SK-N-SH treated with all-trans-retinoic acid at 6 μM for 48 hours (cell line): ENCODE measurements at regions not wholly inside any gene's neighbourhood (a gene's known extent, or its start where the extent isn't known, plus 50 kb on each side); places are given as distances from the start of the nearest gene placed in this dataset.

ENCODE experiments used
- ATAC-seq: fragments of 200-7000 bp; cut with Tn5 transposase; 3 replicates; pipeline ENCODE4 v1.9.1; 2020; ENCODE audit warnings: mild to moderate bottlenecking, moderate library complexity
- ARNTL ChIP-seq: fragments of 450-650 bp; formaldehyde crosslinking; IDR thresholded peaks from 2 replicates; pipeline ENCODE4 v1.5.0; 2020; ENCODE audit warnings: low read depth, mild to moderate bottlenecking, moderate library complexity, borderline replicate concordance
- BACH2 ChIP-seq: fragments of 250-450 bp; sonication (Bioruptor Pico); IDR thresholded peaks from 2 replicates; pipeline ENCODE4 v1.9.0; 2021; ENCODE audit warnings: mild to moderate bottlenecking, borderline replicate concordance
- ESRRG ChIP-seq: fragments of 250-450 bp; sonication (Bioruptor Pico); IDR thresholded peaks from 2 replicates; pipeline ENCODE4 v1.6.1; 2021; ENCODE audit warnings: mild to moderate bottlenecking
- ISL1 ChIP-seq: fragments of 250-450 bp; sonication (Bioruptor Pico); IDR thresholded peaks from 2 replicates; pipeline ENCODE4 v2.1.2; 2022; ENCODE audit warnings: mild to moderate bottlenecking, moderate library complexity
- OSR1 ChIP-seq: fragments of 250-450 bp; sonication (Bioruptor Pico); IDR thresholded peaks from 2 replicates; pipeline ENCODE4 v1.8.0; 2022; ENCODE audit warnings: moderate library complexity, mild to moderate bottlenecking, inconsistent platforms
- PPARA ChIP-seq: fragments of 250-450 bp; sonication (Bioruptor Pico); IDR thresholded peaks from 2 replicates; pipeline ENCODE4 v1.5.0; 2020; ENCODE audit warnings: mild to moderate bottlenecking, borderline replicate concordance
- SNAI2 ChIP-seq: fragments of 250-450 bp; sonication (Bioruptor Pico); IDR thresholded peaks from 2 replicates; pipeline ENCODE4 v1.5.0; 2020; ENCODE audit warnings: mild to moderate bottlenecking, moderate library complexity
- TCF4 ChIP-seq: fragments of 250-450 bp; sonication (Bioruptor Pico); IDR thresholded peaks from 2 replicates; pipeline ENCODE4 v1.8.0; 2021; ENCODE audit warnings: mild to moderate bottlenecking, moderate library complexity, borderline replicate concordance
- TOX ChIP-seq: fragments of 250-450 bp; sonication (Bioruptor Pico); IDR thresholded peaks from 2 replicates; pipeline ENCODE4 v1.8.0; 2021; ENCODE audit warnings: mild to moderate bottlenecking, moderate library complexity, borderline replicate concordance
- ZC3H10 ChIP-seq: fragments of 250-450 bp; sonication (Bioruptor Pico); IDR thresholded peaks from 2 replicates; pipeline ENCODE4 v1.5.1; 2021; ENCODE audit warnings: mild to moderate bottlenecking, moderate library complexity
- ZFP3 ChIP-seq: fragments of 250-450 bp; sonication (Bioruptor Pico); IDR thresholded peaks from 2 replicates; pipeline ENCODE4 v1.5.0; 2020; ENCODE audit warnings: mild to moderate bottlenecking, moderate library complexity
- ZNF565 ChIP-seq: fragments of 450-650 bp; formaldehyde crosslinking; conservative IDR thresholded peaks from 2 replicates; pipeline ENCODE4 v1.5.0; 2020; ENCODE audit warnings: low read depth, mild to moderate bottlenecking, moderate library complexity
- ZNF70 ChIP-seq: fragments of 450-650 bp; formaldehyde crosslinking; IDR thresholded peaks from 2 replicates; pipeline ENCODE4 v1.5.0; 2020; ENCODE audit warnings: mild to moderate bottlenecking, moderate library complexity
- ZNF8 ChIP-seq: fragments of 450-650 bp; formaldehyde crosslinking; IDR thresholded peaks from 2 replicates; pipeline ENCODE4 v1.5.0; 2020; ENCODE audit warnings: mild to moderate bottlenecking, moderate library complexity
- TF ChIP-seq, protein P1 (sequence below): fragments of 250-450 bp; sonication (Bioruptor Pico); IDR thresholded peaks from 2 replicates; pipeline ENCODE4 v1.5.0; 2020; ENCODE audit warnings: mild to moderate bottlenecking, moderate library complexity
- TF ChIP-seq, protein P2 (sequence below): fragments of 250-450 bp; sonication (Bioruptor Pico); IDR thresholded peaks from 2 replicates; pipeline ENCODE4 v1.8.0; 2020; ENCODE audit warnings: mild to moderate bottlenecking, moderate library complexity, borderline replicate concordance
- TF ChIP-seq, protein P3 (sequence below): fragments of 250-450 bp; sonication (Bioruptor Pico); IDR thresholded peaks from 2 replicates; pipeline ENCODE4 v1.8.0; 2021; ENCODE audit warnings: low read depth, mild to moderate bottlenecking, moderate library complexity, borderline replicate concordance
- TF ChIP-seq, protein P4 (sequence below): fragments of 250-450 bp; sonication (Bioruptor Pico); IDR thresholded peaks from 2 replicates; pipeline ENCODE4 v1.5.1; 2020; ENCODE audit warnings: low read depth, mild to moderate bottlenecking, moderate library complexity
- TF ChIP-seq, protein P5 (sequence below): fragments of 250-450 bp; sonication (Bioruptor Pico); IDR thresholded peaks from 2 replicates; pipeline ENCODE4 v1.5.1; 2021; ENCODE audit warnings: mild to moderate bottlenecking, moderate library complexity

DNA sequence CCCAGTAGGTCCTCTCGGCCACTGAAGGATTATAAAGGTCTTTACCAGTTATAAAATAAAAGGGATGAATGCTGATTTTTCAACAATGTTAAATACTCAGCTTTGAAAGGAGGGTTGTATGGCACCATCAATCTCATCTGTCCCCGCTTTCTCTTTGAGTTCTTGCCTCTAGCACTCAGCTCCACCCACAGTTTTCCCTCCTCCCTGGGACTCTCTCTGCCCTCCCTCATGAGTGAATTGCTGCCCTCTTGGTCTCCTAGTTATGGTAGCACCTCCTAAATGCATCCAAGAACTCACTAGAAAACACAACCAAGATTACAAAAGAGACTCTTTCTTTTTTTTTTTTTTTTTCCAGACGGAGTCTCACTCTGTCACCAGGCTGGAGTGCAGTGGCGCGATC lies 91.0 kb downstream of the TEX35 start:
- ATAC-seq = no peak
- TF ChIP-seq ESRRG (CRISPR knock-in tag) = no peak
- no peak for TF ChIP-seq ARNTL (CRISPR knock-in tag)
- TF ChIP-seq ZC3H10 (CRISPR knock-in tag) = no peak
- TF ChIP-seq, protein P1, sequence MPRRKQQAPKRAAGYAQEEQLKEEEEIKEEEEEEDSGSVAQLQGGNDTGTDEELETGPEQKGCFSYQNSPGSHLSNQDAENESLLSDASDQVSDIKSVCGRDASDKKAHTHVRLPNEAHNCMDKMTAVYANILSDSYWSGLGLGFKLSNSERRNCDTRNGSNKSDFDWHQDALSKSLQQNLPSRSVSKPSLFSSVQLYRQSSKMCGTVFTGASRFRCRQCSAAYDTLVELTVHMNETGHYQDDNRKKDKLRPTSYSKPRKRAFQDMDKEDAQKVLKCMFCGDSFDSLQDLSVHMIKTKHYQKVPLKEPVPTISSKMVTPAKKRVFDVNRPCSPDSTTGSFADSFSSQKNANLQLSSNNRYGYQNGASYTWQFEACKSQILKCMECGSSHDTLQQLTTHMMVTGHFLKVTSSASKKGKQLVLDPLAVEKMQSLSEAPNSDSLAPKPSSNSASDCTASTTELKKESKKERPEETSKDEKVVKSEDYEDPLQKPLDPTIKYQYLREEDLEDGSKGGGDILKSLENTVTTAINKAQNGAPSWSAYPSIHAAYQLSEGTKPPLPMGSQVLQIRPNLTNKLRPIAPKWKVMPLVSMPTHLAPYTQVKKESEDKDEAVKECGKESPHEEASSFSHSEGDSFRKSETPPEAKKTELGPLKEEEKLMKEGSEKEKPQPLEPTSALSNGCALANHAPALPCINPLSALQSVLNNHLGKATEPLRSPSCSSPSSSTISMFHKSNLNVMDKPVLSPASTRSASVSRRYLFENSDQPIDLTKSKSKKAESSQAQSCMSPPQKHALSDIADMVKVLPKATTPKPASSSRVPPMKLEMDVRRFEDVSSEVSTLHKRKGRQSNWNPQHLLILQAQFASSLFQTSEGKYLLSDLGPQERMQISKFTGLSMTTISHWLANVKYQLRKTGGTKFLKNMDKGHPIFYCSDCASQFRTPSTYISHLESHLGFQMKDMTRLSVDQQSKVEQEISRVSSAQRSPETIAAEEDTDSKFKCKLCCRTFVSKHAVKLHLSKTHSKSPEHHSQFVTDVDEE (CRISPR knock-in tag) = no peak
- TF ChIP-seq ZNF70 (CRISPR knock-in tag) = no peak
- no peak for TF ChIP-seq PPARA (CRISPR knock-in tag)
- TF ChIP-seq, protein P2, sequence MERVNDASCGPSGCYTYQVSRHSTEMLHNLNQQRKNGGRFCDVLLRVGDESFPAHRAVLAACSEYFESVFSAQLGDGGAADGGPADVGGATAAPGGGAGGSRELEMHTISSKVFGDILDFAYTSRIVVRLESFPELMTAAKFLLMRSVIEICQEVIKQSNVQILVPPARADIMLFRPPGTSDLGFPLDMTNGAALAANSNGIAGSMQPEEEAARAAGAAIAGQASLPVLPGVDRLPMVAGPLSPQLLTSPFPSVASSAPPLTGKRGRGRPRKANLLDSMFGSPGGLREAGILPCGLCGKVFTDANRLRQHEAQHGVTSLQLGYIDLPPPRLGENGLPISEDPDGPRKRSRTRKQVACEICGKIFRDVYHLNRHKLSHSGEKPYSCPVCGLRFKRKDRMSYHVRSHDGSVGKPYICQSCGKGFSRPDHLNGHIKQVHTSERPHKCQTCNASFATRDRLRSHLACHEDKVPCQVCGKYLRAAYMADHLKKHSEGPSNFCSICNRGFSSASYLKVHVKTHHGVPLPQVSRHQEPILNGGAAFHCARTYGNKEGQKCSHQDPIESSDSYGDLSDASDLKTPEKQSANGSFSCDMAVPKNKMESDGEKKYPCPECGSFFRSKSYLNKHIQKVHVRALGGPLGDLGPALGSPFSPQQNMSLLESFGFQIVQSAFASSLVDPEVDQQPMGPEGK (CRISPR knock-in tag) = no peak
- TF ChIP-seq TCF4 = no peak
- TF ChIP-seq, protein P3, sequence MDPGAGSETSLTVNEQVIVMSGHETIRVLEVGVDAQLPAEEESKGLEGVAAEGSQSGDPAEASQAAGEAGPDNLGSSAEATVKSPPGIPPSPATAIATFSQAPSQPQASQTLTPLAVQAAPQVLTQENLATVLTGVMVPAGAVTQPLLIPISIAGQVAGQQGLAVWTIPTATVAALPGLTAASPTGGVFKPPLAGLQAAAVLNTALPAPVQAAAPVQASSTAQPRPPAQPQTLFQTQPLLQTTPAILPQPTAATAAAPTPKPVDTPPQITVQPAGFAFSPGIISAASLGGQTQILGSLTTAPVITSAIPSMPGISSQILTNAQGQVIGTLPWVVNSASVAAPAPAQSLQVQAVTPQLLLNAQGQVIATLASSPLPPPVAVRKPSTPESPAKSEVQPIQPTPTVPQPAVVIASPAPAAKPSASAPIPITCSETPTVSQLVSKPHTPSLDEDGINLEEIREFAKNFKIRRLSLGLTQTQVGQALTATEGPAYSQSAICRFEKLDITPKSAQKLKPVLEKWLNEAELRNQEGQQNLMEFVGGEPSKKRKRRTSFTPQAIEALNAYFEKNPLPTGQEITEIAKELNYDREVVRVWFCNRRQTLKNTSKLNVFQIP (CRISPR knock-in tag) = no peak
- TF ChIP-seq OSR1 = no peak
- TF ChIP-seq TOX (CRISPR knock-in tag) = no peak
- no peak for TF ChIP-seq ISL1 (CRISPR knock-in tag)
- no peak for TF ChIP-seq SNAI2 (CRISPR knock-in tag)
- no peak for TF ChIP-seq ZNF565 (CRISPR knock-in tag)
- TF ChIP-seq, protein P4, sequence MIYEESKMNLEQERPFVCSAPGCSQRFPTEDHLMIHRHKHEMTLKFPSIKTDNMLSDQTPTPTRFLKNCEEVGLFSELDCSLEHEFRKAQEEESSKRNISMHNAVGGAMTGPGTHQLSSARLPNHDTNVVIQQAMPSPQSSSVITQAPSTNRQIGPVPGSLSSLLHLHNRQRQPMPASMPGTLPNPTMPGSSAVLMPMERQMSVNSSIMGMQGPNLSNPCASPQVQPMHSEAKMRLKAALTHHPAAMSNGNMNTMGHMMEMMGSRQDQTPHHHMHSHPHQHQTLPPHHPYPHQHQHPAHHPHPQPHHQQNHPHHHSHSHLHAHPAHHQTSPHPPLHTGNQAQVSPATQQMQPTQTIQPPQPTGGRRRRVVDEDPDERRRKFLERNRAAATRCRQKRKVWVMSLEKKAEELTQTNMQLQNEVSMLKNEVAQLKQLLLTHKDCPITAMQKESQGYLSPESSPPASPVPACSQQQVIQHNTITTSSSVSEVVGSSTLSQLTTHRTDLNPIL = no peak

DNA sequence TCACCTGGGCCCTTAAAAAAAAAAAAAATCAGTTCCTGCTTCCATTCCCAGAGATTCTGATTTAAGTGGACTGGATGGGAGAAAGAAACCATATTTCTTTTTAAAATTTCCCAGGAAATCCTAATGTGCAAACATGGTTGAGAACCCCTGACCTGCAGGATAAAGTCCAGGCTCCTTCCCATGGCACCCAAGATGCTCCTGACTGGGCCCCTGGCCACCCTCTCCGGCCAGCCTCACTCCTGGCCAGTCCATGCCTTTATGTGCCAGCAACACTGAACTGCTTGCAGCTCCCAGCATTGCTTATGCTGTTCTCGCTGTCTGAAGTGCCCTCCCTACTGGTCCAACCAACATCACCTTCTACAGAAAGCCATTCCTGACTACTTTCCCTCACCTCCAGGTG lies 93.9 kb downstream of the TEX35 start:
- ATAC-seq = no peak
- TF ChIP-seq ZFP3 (CRISPR knock-in tag) (no peak), ARNTL (CRISPR knock-in tag) (no peak), ZNF70 (CRISPR knock-in tag) (no peak), BACH2 (CRISPR knock-in tag) (no peak), ESRRG (CRISPR knock-in tag) (no peak), ZC3H10 (CRISPR knock-in tag) (no peak), TCF4 (no peak), ISL1 (CRISPR knock-in tag) (no peak), TOX (CRISPR knock-in tag) (no peak), ZNF8 (CRISPR knock-in tag) (no peak)
- TF ChIP-seq, protein P4 = no peak
- TF ChIP-seq, protein P5, sequence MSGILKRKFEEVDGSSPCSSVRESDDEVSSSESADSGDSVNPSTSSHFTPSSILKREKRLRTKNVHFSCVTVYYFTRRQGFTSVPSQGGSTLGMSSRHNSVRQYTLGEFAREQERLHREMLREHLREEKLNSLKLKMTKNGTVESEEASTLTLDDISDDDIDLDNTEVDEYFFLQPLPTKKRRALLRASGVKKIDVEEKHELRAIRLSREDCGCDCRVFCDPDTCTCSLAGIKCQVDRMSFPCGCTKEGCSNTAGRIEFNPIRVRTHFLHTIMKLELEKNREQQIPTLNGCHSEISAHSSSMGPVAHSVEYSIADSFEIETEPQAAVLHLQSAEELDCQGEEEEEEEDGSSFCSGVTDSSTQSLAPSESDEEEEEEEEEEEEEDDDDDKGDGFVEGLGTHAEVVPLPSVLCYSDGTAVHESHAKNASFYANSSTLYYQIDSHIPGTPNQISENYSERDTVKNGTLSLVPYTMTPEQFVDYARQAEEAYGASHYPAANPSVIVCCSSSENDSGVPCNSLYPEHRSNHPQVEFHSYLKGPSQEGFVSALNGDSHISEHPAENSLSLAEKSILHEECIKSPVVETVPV = no peak
- TF ChIP-seq, protein P1 (CRISPR knock-in tag) = no peak
